Left lung (tissue), 4 donors: ENCODE measurements at regions not wholly inside any gene's neighbourhood (a gene's known extent, or its start where the extent isn't known, plus 50 kb on each side); places are given as distances from the start of the nearest gene placed in this dataset.

Experiments used
- ATAC-seq: fragments of 200-7000 bp; cut with Tn5 transposase; one replicate; pipeline ENCODE4 v1.9.1; 2020; ENCODE audit warnings: moderate library complexity
- DNase-seq, 4 donors: peaks; one replicate each; pipeline ENCODE4 v3.0.0-alpha.2; 2013 to 2020
- H3K27ac ChIP-seq, 2 donors: fragments of 200-600 bp; sonication (generic) in 1 of 2; one replicate each; pipeline versions ENCODE4 v1.5.0 to v1.8.0; 2020 to 2021
- H3K27me3 ChIP-seq, 2 donors: fragments of 200-600 bp; sonication (generic) in 1 of 2; one replicate each; pipeline versions ENCODE4 v1.5.0 to v1.8.0; 2020 to 2021
- H3K36me3 ChIP-seq, 2 donors: fragments of 200-600 bp; sonication (generic) in 1 of 2; one replicate each; pipeline versions ENCODE4 v1.5.0 to v1.8.0; 2020 to 2021
- H3K4me1 ChIP-seq, 2 donors: fragments of 200-600 bp; one replicate each; pipeline ENCODE4 v1.8.0; 2021
- H3K4me3 ChIP-seq, 2 donors: fragments of 200-600 bp; sonication (generic) in 1 of 2; one replicate each; pipeline versions ENCODE4 v1.5.0 to v1.8.0; 2020 to 2021; ENCODE audit warnings: mild to moderate bottlenecking in 1 of 2
- H3K9me3 ChIP-seq, 2 donors: fragments of 200-600 bp; sonication (generic) in 1 of 2; one replicate each; pipeline versions ENCODE4 v1.5.0 to v1.8.0; 2020 to 2021
- CTCF ChIP-seq, 2 donors: fragments of 200-600 bp; sonication (generic) in 1 of 2; IDR thresholded peaks; one replicate each; pipeline versions ENCODE4 v1.5.0 to v1.8.0; 2021; ENCODE audit warnings: antibody characterized with exemption in 2 of 2
- intact Hi-C, 2 donors: fragments of 100-400 bp; cut with DNase I; formaldehyde crosslinking; loops; one replicate each; pipeline versions ENCODE4 v1.11.2 to v1.14.2; 2022
- donor health status: DM: no; HTN: yes; CAD: no.
- donor health status: DM: no; HTN: no; CAD: no.

GRCh38 chr20:8935878-8936277 lies 133.0 kb upstream of the PLCB4 start:
- intact Hi-C loops = no loop called here
- DNase-seq (no peak), ATAC-seq (no peak)
- TF ChIP-seq CTCF (IDR thresholded peaks at IDR 0.05) = no peak
- Histone ChIP-seq H3K27ac (no peak overlapping the region), H3K4me1 (no peaks in the 10 kb centered on the region), H3K4me3 (no peak overlapping the region), H3K9me3 (no peaks in the 10 kb centered on the region), H3K27me3 (no peaks in the 10 kb centered on the region), H3K36me3 (no peaks in the 10 kb centered on the region)

DNA sequence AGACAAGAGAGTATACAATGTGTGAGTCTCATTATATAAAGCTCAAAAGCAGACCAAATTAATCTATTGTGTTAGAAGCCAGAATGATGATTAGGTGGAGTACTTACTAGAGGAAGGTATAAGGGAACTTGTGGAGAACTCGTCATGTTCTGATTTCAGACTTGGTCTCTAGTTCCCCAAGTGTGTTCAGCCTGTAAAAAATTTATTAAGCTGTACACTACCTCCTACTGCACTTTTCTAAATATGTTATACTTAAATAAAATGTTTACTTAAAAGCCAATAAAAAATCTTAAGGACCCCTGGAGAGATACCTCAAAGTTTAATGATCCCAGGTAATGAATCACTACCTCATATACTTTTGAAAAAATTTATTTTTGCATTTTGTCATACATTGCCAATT lies 130.4 kb upstream of the PLCB4 start:
- Histone ChIP-seq H3K27ac (no peak overlapping the region), H3K9me3 (no peaks in the 10 kb centered on the region), H3K4me3 (no peak overlapping the region), H3K36me3 (no peaks in the 10 kb centered on the region), H3K4me1 (no peaks in the 10 kb centered on the region), H3K27me3 (no peaks in the 10 kb centered on the region)
- DNase-seq (no peak), ATAC-seq (no peak)
- intact Hi-C loops = no loop called here
- TF ChIP-seq CTCF (IDR thresholded peaks at IDR 0.05) = no peak

- no peak for ATAC-seq
- H3K27me3 ChIP-seq = no peaks in the 10 kb centered on the region
- no peak for DNase-seq
- H3K27ac ChIP-seq = no peak overlapping the region
- no peak overlapping the region for H3K4me3 ChIP-seq
- no peaks in the 10 kb centered on the region for H3K4me1 ChIP-seq
- no peaks in the 10 kb centered on the region for H3K36me3 ChIP-seq
- no peaks in the 10 kb centered on the region for H3K9me3 ChIP-seq
- no peak for TF ChIP-seq CTCF (IDR thresholded peaks at IDR 0.05)
- intact Hi-C loops = no loop called here
These were observed 128.6 kb upstream of the PLCB4 start for GRCh38 chr20:8940326-8940725.

- TF ChIP-seq CTCF (IDR thresholded peaks at IDR 0.05) = no peak
- ATAC-seq (no peak), DNase-seq (no peak)
- H3K4me3 ChIP-seq = no peak overlapping the region
- intact Hi-C loops = no loop called here
- no peaks in the 10 kb centered on the region for H3K9me3 ChIP-seq
- H3K27ac ChIP-seq = no peak overlapping the region
- H3K27me3 ChIP-seq = no peaks in the 10 kb centered on the region
- H3K36me3 ChIP-seq = no peaks in the 10 kb centered on the region
- H3K4me1 ChIP-seq = no peaks in the 10 kb centered on the region
These were observed 125.3 kb upstream of the PLCB4 start for GRCh38 chr20:8943631-8944030.

- intact Hi-C loops = no loop called here
- H3K4me1 ChIP-seq = no peaks in the 10 kb centered on the region
These were observed 122.6 kb upstream of the PLCB4 start for GRCh38 chr20:8946036-8946940.

More at GRCh38 chr20:8946036-8946940, 122.6 kb upstream of the PLCB4 start:
- no peaks in the 10 kb centered on the region for H3K36me3 ChIP-seq
- ATAC-seq = no peak
- peak in 2 of 4 donors; percentile 13 to 27 for DNase-seq
- TF ChIP-seq CTCF (IDR thresholded peaks at IDR 0.05) = no peak
- no peak overlapping the region for H3K27ac ChIP-seq
- H3K9me3 ChIP-seq = no peaks in the 10 kb centered on the region
- no peak overlapping the region for H3K4me3 ChIP-seq
- no peaks in the 10 kb centered on the region for H3K27me3 ChIP-seq
